ENCODE measurements at regions not wholly inside any gene's neighbourhood (a gene's known extent, or its start where the extent isn't known, plus 50 kb on each side); places are given as distances from the start of the nearest gene placed in this dataset.

GRCh38 chr4:11261066-11261850, 167.4 kb downstream of the HS3ST1 start:
- no peaks in the 10 kb centered on the region for H3K36me3 Mint-ChIP-seq (ENCODE audit: insufficient read depth)
- no peaks in the 10 kb centered on the region for H3K27me3 Mint-ChIP-seq
- no peak overlapping the region for H3K4me3 Mint-ChIP-seq
- no peak overlapping the region for H3K27ac Mint-ChIP-seq (ENCODE audit: low read depth)
- ATAC-seq (replicated peaks; ENCODE audit: extremely low read depth, poor library complexity, severe bottlenecking) (no peak), DNase-seq (ENCODE audit: low spot score in 2 of 2) (no peak)
- H3K4me1 Mint-ChIP-seq: no peaks in the 10 kb centered on the region
- no peaks in the 10 kb centered on the region for H3K9me3 Mint-ChIP-seq

GRCh38 chr4:11259837-11260236, 168.9 kb downstream of the HS3ST1 start:
- no peaks in the 10 kb centered on the region for H3K36me3 Mint-ChIP-seq (ENCODE audit: insufficient read depth)
- H3K9me3 Mint-ChIP-seq: no peaks in the 10 kb centered on the region
- no peak overlapping the region for H3K4me3 Mint-ChIP-seq
- ATAC-seq (replicated peaks; ENCODE audit: extremely low read depth, poor library complexity, severe bottlenecking) (no peak), DNase-seq (ENCODE audit: low spot score in 2 of 2) (no peak)
- H3K4me1 Mint-ChIP-seq: no peaks in the 10 kb centered on the region
- no peaks in the 10 kb centered on the region for H3K27me3 Mint-ChIP-seq
- no peak overlapping the region for H3K27ac Mint-ChIP-seq (ENCODE audit: low read depth)

- H3K4me1 Mint-ChIP-seq: no peaks in the 10 kb centered on the region
- no peak overlapping the region for H3K4me3 Mint-ChIP-seq
Observed at GRCh38 chr4:11252149-11252548, 176.5 kb downstream of the HS3ST1 start.

GRCh38 chr4:11250510-11250909, 178.2 kb downstream of the HS3ST1 start:
- ATAC-seq (replicated peaks; ENCODE audit: extremely low read depth, poor library complexity, severe bottlenecking): no peak
- Mint-ChIP-seq H3K4me3 (no peak overlapping the region), H3K36me3 (ENCODE audit: insufficient read depth) (no peaks in the 10 kb centered on the region), H3K9me3 (peaks cover 14% of the 10 kb centered on the region), H3K27ac (ENCODE audit: low read depth) (no peak overlapping the region), H3K4me1 (no peaks in the 10 kb centered on the region), H3K27me3 (no peaks in the 10 kb centered on the region)
- no peak for DNase-seq (ENCODE audit: low spot score in 2 of 2)

More at GRCh38 chr4:11252149-11252548, 176.5 kb downstream of the HS3ST1 start:
- Mint-ChIP-seq H3K9me3 (peaks cover 14% of the 10 kb centered on the region), H3K36me3 (ENCODE audit: insufficient read depth) (no peaks in the 10 kb centered on the region), H3K27ac (ENCODE audit: low read depth) (no peak overlapping the region), H3K27me3 (no peaks in the 10 kb centered on the region)
- DNase-seq (ENCODE audit: low spot score in 2 of 2): no peak
- no peak for ATAC-seq (replicated peaks; ENCODE audit: extremely low read depth, poor library complexity, severe bottlenecking)

GRCh38 chr4:11232015-11232414, 196.7 kb downstream of the HS3ST1 start:
- no peaks in the 10 kb centered on the region for H3K27me3 Mint-ChIP-seq
- H3K4me3 Mint-ChIP-seq: no peak overlapping the region
- no peak for DNase-seq (ENCODE audit: low spot score in 2 of 2)
- no peaks in the 10 kb centered on the region for H3K36me3 Mint-ChIP-seq (ENCODE audit: insufficient read depth)
- H3K4me1 Mint-ChIP-seq: no peaks in the 10 kb centered on the region
- no peak for ATAC-seq (replicated peaks; ENCODE audit: extremely low read depth, poor library complexity, severe bottlenecking)
- H3K27ac Mint-ChIP-seq (ENCODE audit: low read depth): no peak overlapping the region
- H3K9me3 Mint-ChIP-seq: no peaks in the 10 kb centered on the region

- H3K27me3 Mint-ChIP-seq: no peaks in the 10 kb centered on the region
- H3K4me1 Mint-ChIP-seq: no peaks in the 10 kb centered on the region
- no peaks in the 10 kb centered on the region for H3K36me3 Mint-ChIP-seq (ENCODE audit: insufficient read depth)
- ATAC-seq (replicated peaks; ENCODE audit: extremely low read depth, poor library complexity, severe bottlenecking): no peak
- no peak overlapping the region for H3K4me3 Mint-ChIP-seq
- peaks cover 2% of the 10 kb centered on the region for H3K9me3 Mint-ChIP-seq
- no peak overlapping the region for H3K27ac Mint-ChIP-seq (ENCODE audit: low read depth)
- DNase-seq (ENCODE audit: low spot score in 2 of 2): no peak
Observed at GRCh38 chr4:11230866-11231265, 197.8 kb downstream of the HS3ST1 start.

GRCh38 chr4:11228530-11228929, 200.2 kb downstream of the HS3ST1 start:
- Mint-ChIP-seq H3K27ac (ENCODE audit: low read depth) (no peak overlapping the region), H3K4me1 (no peaks in the 10 kb centered on the region), H3K27me3 (no peaks in the 10 kb centered on the region), H3K9me3 (peaks cover 11% of the 10 kb centered on the region), H3K4me3 (no peak overlapping the region), H3K36me3 (ENCODE audit: insufficient read depth) (no peaks in the 10 kb centered on the region)
- no peak for ATAC-seq (replicated peaks; ENCODE audit: extremely low read depth, poor library complexity, severe bottlenecking)
- DNase-seq (ENCODE audit: low spot score in 2 of 2): no peak

GRCh38 chr4:11223311-11223710, 205.4 kb downstream of the HS3ST1 start:
- H3K36me3 Mint-ChIP-seq (ENCODE audit: insufficient read depth): no peaks in the 10 kb centered on the region
- no peaks in the 10 kb centered on the region for H3K4me1 Mint-ChIP-seq
- DNase-seq (ENCODE audit: low spot score in 2 of 2) (no peak), ATAC-seq (replicated peaks; ENCODE audit: extremely low read depth, poor library complexity, severe bottlenecking) (no peak)
- H3K9me3 Mint-ChIP-seq: peaks cover 15% of the 10 kb centered on the region
- no peaks in the 10 kb centered on the region for H3K27me3 Mint-ChIP-seq
- no peak overlapping the region for H3K4me3 Mint-ChIP-seq
- H3K27ac Mint-ChIP-seq (ENCODE audit: low read depth): no peak overlapping the region

- peaks cover 4% of the 10 kb centered on the region for H3K9me3 Mint-ChIP-seq
- no peaks in the 10 kb centered on the region for H3K4me1 Mint-ChIP-seq
- H3K27me3 Mint-ChIP-seq: no peaks in the 10 kb centered on the region
- H3K27ac Mint-ChIP-seq (ENCODE audit: low read depth): no peak overlapping the region
- no peak for DNase-seq (ENCODE audit: low spot score in 2 of 2)
- H3K36me3 Mint-ChIP-seq (ENCODE audit: insufficient read depth): no peaks in the 10 kb centered on the region
- ATAC-seq (replicated peaks; ENCODE audit: extremely low read depth, poor library complexity, severe bottlenecking): no peak
- no peak overlapping the region for H3K4me3 Mint-ChIP-seq
Observed at GRCh38 chr4:11218692-11219091, 210.0 kb downstream of the HS3ST1 start.

- H3K4me1 Mint-ChIP-seq: no peaks in the 10 kb centered on the region
Observed at GRCh38 chr4:11216520-11216919, 212.2 kb downstream of the HS3ST1 start.

GRCh38 chr4:11214281-11214680, 214.4 kb downstream of the HS3ST1 start:
- no peak overlapping the region for H3K27ac Mint-ChIP-seq (ENCODE audit: low read depth)
- no peak overlapping the region for H3K4me3 Mint-ChIP-seq
- DNase-seq (ENCODE audit: low spot score in 2 of 2) (no peak), ATAC-seq (replicated peaks; ENCODE audit: extremely low read depth, poor library complexity, severe bottlenecking) (no peak)
- no peaks in the 10 kb centered on the region for H3K27me3 Mint-ChIP-seq
- no peaks in the 10 kb centered on the region for H3K4me1 Mint-ChIP-seq
- no peaks in the 10 kb centered on the region for H3K36me3 Mint-ChIP-seq (ENCODE audit: insufficient read depth)
- peaks cover 5% of the 10 kb centered on the region for H3K9me3 Mint-ChIP-seq

More at GRCh38 chr4:11216520-11216919, 212.2 kb downstream of the HS3ST1 start:
- Mint-ChIP-seq H3K9me3 (peaks cover 7% of the 10 kb centered on the region), H3K27ac (ENCODE audit: low read depth) (no peak overlapping the region), H3K36me3 (ENCODE audit: insufficient read depth) (no peaks in the 10 kb centered on the region), H3K4me3 (no peak overlapping the region), H3K27me3 (no peaks in the 10 kb centered on the region)
- ATAC-seq (replicated peaks; ENCODE audit: extremely low read depth, poor library complexity, severe bottlenecking): no peak
- DNase-seq (ENCODE audit: low spot score in 2 of 2): no peak

GRCh38 chr4:11209826-11210225, 218.9 kb downstream of the HS3ST1 start:
- Mint-ChIP-seq H3K9me3 (peaks cover 11% of the 10 kb centered on the region), H3K4me3 (no peak overlapping the region), H3K27me3 (no peaks in the 10 kb centered on the region), H3K27ac (ENCODE audit: low read depth) (no peak overlapping the region), H3K4me1 (no peaks in the 10 kb centered on the region), H3K36me3 (ENCODE audit: insufficient read depth) (no peaks in the 10 kb centered on the region)
- DNase-seq (ENCODE audit: low spot score in 2 of 2): no peak
- no peak for ATAC-seq (replicated peaks; ENCODE audit: extremely low read depth, poor library complexity, severe bottlenecking)

GRCh38 chr4:11201256-11201655, 227.4 kb downstream of the HS3ST1 start:
- H3K27ac Mint-ChIP-seq (ENCODE audit: low read depth): no peak overlapping the region
- H3K27me3 Mint-ChIP-seq: no peaks in the 10 kb centered on the region
- H3K9me3 Mint-ChIP-seq: peaks cover 10% of the 10 kb centered on the region
- DNase-seq (ENCODE audit: low spot score in 2 of 2): no peak
- no peaks in the 10 kb centered on the region for H3K4me1 Mint-ChIP-seq
- no peaks in the 10 kb centered on the region for H3K36me3 Mint-ChIP-seq (ENCODE audit: insufficient read depth)
- no peak overlapping the region for H3K4me3 Mint-ChIP-seq
- ATAC-seq (replicated peaks; ENCODE audit: extremely low read depth, poor library complexity, severe bottlenecking): no peak

All from central memory CD8-positive, alpha-beta T cell (primary cell).